GM12878 (cell line): ENCODE measurements at regions not wholly inside any gene's neighbourhood (a gene's known extent, or its start where the extent isn't known, plus 50 kb on each side); places are given as distances from the start of the nearest gene placed in this dataset.
"Not testable (repeated sequence)": the region's sequence is repeated elsewhere in the genome, so short reads cannot be mapped to it uniquely, and the experiment has no call there.

Source experiments
- POLR2A ChIP-seq: IDR thresholded peaks from 2 replicates; pipeline ENCODE4 v1.6.1; 2011; ENCODE audit warnings: low read depth, mild to moderate bottlenecking, low read length
- RAD21 ChIP-seq: IDR thresholded peaks from 2 replicates; pipeline ENCODE4 v1.6.1; 2011; ENCODE audit warnings: mild to moderate bottlenecking, low read depth, low read length, moderate library complexity; ENCODE audit not compliant: insufficient read depth

DNA sequence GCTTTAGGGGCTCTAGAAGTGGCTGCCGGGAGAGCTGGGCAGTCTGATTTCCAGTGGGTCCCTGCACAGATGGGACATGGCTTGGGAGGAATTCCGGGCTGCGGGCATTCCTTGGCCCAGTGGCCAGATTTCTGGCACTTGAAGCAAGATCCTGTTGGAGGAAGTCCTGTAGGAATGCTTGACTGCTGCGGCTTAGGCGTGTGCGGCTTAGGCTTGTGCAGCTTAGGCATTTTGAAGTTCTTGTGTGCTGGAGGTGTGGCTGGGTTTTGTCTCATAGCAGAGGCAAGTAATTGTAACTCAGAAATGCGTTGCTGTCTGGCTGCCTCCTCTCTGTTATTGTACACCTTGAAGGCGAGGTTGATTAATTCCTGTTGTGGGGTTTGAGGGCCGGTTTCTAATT, 171.5 kb downstream of the UNC5CL start:
- not testable (repeated sequence) for TF ChIP-seq RAD21, POLR2A
